ENCODE measurements at regions not wholly inside any gene's neighbourhood (a gene's known extent, or its start where the extent isn't known, plus 50 kb on each side); places are given as distances from the start of the nearest gene placed in this dataset.

DNA sequence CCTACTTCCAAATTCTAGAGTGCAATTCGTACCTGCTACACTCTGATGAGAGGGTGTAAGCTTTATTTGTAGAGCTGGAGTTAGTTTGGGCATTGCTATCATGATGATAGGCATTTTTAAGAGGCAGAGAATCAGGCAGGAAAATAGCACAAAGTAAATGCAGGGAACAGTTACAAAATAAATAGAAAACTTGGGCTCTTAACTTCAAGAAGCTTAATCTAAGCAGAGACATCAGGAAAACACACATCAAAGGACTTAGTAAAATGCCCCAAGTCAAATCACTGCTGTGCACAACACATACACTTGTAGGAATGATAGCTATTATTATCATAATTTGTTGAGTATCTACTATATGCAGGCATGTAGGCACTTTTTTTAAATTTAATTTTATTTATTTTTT is 381.2 kb downstream of the CD83 start:
- Histone ChIP-seq H3K4me3 (no peak overlapping the region), H3K4me1 (no peaks in the 10 kb centered on the region), H3K27me3 (ENCODE audit: low read depth) (no peaks in the 10 kb centered on the region), H3K36me3 (no peaks in the 10 kb centered on the region), H3K9me3 (replicated peaks) (peaks cover 10% of the 10 kb centered on the region), H3K27ac (replicated peaks) (no peak overlapping the region)
- no peak for DNase-seq
- TF ChIP-seq, protein P1, sequence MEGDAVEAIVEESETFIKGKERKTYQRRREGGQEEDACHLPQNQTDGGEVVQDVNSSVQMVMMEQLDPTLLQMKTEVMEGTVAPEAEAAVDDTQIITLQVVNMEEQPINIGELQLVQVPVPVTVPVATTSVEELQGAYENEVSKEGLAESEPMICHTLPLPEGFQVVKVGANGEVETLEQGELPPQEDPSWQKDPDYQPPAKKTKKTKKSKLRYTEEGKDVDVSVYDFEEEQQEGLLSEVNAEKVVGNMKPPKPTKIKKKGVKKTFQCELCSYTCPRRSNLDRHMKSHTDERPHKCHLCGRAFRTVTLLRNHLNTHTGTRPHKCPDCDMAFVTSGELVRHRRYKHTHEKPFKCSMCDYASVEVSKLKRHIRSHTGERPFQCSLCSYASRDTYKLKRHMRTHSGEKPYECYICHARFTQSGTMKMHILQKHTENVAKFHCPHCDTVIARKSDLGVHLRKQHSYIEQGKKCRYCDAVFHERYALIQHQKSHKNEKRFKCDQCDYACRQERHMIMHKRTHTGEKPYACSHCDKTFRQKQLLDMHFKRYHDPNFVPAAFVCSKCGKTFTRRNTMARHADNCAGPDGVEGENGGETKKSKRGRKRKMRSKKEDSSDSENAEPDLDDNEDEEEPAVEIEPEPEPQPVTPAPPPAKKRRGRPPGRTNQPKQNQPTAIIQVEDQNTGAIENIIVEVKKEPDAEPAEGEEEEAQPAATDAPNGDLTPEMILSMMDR (IDR thresholded peaks at IDR 0.05; ENCODE audit: borderline replicate concordance), result no peak
- intact Hi-C loops (cut with micrococcal nuclease), result no loop called here

DNA sequence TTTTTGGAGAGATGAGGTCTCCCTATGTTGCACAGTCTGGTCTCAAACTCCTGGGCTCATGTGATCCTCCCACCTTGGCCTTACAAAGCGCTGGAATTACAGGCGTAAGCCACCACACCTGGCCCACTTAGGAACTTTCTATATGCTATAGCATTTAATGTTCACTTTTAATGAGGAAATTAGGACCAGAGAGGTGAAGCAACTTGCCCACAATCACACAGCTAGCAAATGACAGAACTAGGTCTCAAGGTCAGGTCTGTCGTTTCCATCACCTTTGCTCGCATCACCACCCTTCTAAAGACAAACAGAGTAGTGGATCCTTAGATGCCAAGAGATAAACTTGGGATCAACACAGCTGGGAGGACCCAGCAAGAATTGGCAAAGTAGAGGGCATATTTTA is 381.7 kb downstream of the CD83 start:
- Histone ChIP-seq H3K4me3 (no peak overlapping the region), H3K27me3 (ENCODE audit: low read depth) (no peaks in the 10 kb centered on the region), H3K4me1 (no peaks in the 10 kb centered on the region), H3K36me3 (no peaks in the 10 kb centered on the region), H3K27ac (replicated peaks) (no peak overlapping the region), H3K9me3 (replicated peaks) (peaks cover 10% of the 10 kb centered on the region)
- TF ChIP-seq, protein P1 (IDR thresholded peaks at IDR 0.05; ENCODE audit: borderline replicate concordance), result no peak
- intact Hi-C loops (cut with micrococcal nuclease), result no loop called here
- no peak for DNase-seq

DNA sequence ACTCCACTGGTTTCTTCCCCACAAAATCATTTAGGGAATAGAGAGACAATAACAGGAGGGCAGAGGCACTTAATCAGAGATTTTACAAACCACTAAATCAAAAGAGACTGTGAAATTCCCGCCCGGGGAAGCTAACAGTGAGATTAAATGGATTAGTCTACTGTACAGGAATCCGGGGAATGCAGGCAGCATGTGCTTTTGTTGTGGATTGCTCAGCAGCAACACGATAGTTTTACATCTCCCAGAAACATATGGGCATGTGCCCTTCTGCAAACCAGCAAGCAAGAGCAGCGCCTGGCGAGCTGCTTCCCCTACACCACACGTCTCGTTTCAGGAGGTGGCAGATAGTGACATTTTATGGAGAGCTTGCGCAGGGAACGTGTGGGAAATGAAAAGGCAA is 382.3 kb downstream of the CD83 start:
- DNase-seq, result no peak
- Histone ChIP-seq H3K36me3 (no peaks in the 10 kb centered on the region), H3K4me3 (no peak overlapping the region), H3K4me1 (no peaks in the 10 kb centered on the region), H3K9me3 (replicated peaks) (peaks cover 10% of the 10 kb centered on the region), H3K27me3 (ENCODE audit: low read depth) (no peaks in the 10 kb centered on the region), H3K27ac (replicated peaks) (no peak overlapping the region)
- TF ChIP-seq, protein P1 (IDR thresholded peaks at IDR 0.05; ENCODE audit: borderline replicate concordance), result no peak
- intact Hi-C loops (cut with micrococcal nuclease), result no loop called here

DNA sequence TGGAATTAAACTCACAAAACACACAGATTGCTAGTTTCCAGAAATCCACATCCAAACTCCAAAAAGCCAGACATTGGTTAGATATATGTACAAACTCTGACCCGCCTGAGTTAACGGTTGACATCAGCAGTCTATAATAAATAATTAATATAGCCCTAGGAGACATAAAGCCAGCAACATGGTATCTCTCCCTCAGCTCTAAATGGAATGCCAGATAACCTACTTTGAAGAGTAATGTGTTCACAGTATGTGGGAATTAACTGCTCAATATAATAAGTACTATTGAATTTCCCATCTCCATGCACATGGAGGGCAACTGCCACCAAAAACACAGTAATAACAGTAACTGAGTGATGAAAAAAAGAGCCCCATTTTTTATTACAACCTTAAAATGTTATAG is 383.2 kb downstream of the CD83 start:
- no peak for DNase-seq
- Histone ChIP-seq H3K4me3 (no peak overlapping the region), H3K27ac (replicated peaks) (no peak overlapping the region), H3K27me3 (ENCODE audit: low read depth) (no peaks in the 10 kb centered on the region), H3K4me1 (no peaks in the 10 kb centered on the region), H3K36me3 (no peaks in the 10 kb centered on the region), H3K9me3 (replicated peaks) (peaks cover 10% of the 10 kb centered on the region)
- intact Hi-C loops (cut with micrococcal nuclease), result no loop called here
- TF ChIP-seq, protein P1 (IDR thresholded peaks at IDR 0.05; ENCODE audit: borderline replicate concordance), result no peak

DNA sequence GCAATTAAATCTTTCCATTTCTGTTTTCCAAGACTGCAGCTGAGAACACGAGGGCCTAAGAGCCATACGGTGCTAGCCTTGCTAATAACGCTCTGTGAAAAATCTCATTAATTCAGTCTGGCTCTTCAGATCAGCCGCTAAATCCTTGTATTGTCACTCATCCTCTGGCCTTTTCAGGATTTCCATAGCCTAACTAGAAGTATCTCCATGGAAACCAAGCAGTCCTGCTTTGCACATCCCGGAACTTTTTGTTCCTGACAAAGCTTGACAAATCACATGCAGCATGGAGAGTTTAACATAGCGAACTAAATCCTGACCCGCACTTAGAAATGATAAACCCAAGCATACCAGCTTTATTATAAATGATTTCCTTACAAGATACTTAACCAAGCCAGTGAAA is 383.7 kb downstream of the CD83 start:
- Histone ChIP-seq H3K27ac (replicated peaks) (no peak overlapping the region), H3K27me3 (ENCODE audit: low read depth) (no peaks in the 10 kb centered on the region), H3K4me1 (no peaks in the 10 kb centered on the region), H3K36me3 (no peaks in the 10 kb centered on the region), H3K4me3 (no peak overlapping the region), H3K9me3 (replicated peaks) (peaks cover 6% of the 10 kb centered on the region)
- DNase-seq, result no peak
- intact Hi-C loops (cut with micrococcal nuclease), result no loop called here
- TF ChIP-seq, protein P1 (IDR thresholded peaks at IDR 0.05; ENCODE audit: borderline replicate concordance), result no peak

DNA sequence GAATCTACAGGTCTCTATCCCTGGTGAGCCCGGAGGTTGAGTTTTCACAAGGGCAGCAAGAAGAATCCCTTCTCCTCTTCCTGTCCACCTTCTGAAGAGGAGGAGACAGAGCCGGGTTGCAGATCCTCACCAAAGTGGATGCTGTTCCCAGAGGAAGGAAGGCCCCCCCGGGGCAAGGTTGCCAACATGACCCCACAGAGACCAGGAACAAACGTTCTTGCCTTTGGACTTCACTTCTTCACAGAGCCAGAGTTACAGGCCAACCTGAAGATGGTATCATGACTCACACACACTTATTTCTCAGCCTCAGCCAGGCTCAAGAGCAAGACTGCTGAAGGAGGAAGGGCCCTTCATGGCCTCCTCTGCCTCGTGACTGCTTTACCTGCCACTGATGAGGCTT is 384.3 kb downstream of the CD83 start:
- H3K27ac ChIP-seq (replicated peaks), result no peak overlapping the region
- H3K4me1 ChIP-seq, result no peaks in the 10 kb centered on the region
- no peak for DNase-seq
- H3K4me3 ChIP-seq, result no peak overlapping the region
- no peaks in the 10 kb centered on the region for H3K36me3 ChIP-seq
- H3K27me3 ChIP-seq (ENCODE audit: low read depth), result no peaks in the 10 kb centered on the region
- H3K9me3 ChIP-seq (replicated peaks), result no peaks in the 10 kb centered on the region
- intact Hi-C loops (cut with micrococcal nuclease), result no loop called here
- TF ChIP-seq, protein P1 (IDR thresholded peaks at IDR 0.05; ENCODE audit: borderline replicate concordance), result no peak
